B cell (primary cell): ENCODE measurements at regions not wholly inside any gene's neighbourhood (a gene's known extent, or its start where the extent isn't known, plus 50 kb on each side); places are given as distances from the start of the nearest gene placed in this dataset.

Experiments
- EZH2 ChIP-seq: IDR thresholded peaks from 2 replicates; pipeline ENCODE4 v1.6.1; 2012; ENCODE audit warnings: borderline replicate concordance, low read depth, mild to moderate bottlenecking, moderate library complexity, low read length; ENCODE audit not compliant: insufficient read depth, poor library complexity, severe bottlenecking
- TF ChIP-seq, protein P1 (sequence below): fragments of 200-600 bp; IDR thresholded peaks from one replicate; pipeline ENCODE4 v1.8.0; 2022; ENCODE audit warnings: antibody characterized with exemption, mild to moderate bottlenecking

DNA sequence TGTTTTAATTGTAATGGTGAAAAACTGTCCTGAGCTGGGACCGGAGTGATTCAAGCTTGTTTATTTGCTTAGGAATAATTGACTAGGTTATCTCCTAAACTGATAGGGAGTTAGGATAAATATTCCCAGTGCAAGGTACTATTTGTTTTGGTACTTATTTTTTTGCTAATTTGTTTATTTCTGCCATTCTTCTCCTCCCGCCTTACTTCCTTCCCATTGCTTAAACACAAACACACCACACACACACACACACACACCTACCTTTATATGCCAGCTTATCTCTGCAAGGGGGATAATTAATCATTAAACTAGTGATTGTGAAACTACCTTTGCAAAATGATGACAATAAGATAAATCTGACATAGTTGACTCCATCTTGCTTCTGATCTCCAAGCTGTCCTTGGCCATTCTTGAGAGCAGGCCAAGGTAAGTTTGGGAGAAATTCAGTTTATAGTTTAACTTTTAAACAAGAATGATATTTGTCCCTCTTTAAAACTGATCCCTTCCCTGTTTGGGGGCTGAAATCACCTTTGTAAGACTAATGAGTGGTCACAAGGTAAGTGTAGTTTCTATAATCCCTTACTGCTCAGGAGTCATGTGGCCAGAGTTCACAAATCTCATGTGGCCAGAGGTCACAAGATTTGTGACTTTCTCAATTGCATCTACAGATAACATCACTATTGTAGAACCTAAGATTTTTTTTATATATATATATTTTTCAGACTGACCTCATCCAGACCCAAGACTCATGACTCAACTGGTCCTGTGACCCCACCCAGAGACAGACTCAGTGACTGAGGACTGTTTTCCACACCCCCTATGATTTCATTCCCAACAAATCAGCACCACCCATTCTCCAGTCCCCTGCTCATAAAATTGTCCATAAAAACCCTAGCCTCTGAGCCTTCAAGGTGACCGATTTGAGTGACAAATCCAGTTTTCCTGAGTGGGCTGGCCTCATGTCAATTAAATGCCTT, 83.1 kb upstream of the LRRTM4 start:
- TF ChIP-seq, protein P1, sequence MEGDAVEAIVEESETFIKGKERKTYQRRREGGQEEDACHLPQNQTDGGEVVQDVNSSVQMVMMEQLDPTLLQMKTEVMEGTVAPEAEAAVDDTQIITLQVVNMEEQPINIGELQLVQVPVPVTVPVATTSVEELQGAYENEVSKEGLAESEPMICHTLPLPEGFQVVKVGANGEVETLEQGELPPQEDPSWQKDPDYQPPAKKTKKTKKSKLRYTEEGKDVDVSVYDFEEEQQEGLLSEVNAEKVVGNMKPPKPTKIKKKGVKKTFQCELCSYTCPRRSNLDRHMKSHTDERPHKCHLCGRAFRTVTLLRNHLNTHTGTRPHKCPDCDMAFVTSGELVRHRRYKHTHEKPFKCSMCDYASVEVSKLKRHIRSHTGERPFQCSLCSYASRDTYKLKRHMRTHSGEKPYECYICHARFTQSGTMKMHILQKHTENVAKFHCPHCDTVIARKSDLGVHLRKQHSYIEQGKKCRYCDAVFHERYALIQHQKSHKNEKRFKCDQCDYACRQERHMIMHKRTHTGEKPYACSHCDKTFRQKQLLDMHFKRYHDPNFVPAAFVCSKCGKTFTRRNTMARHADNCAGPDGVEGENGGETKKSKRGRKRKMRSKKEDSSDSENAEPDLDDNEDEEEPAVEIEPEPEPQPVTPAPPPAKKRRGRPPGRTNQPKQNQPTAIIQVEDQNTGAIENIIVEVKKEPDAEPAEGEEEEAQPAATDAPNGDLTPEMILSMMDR = no peak
- TF ChIP-seq EZH2 = no peak
